ENCODE measurements at regions not wholly inside any gene's neighbourhood (a gene's known extent, or its start where the extent isn't known, plus 50 kb on each side); places are given as distances from the start of the nearest gene placed in this dataset.

GRCh38 chr12:86743875-86744536 lies 487.8 kb upstream of the MGAT4C start:
- no peaks in the 10 kb centered on the region for H3K4me1 ChIP-seq
- ATAC-seq, result no peak
- H3K27me3 ChIP-seq (ENCODE audit: low read depth), result no peaks in the 10 kb centered on the region
- H3K36me3 ChIP-seq, result no peaks in the 10 kb centered on the region
- H3K4me3 ChIP-seq, result no peak overlapping the region
- H3K27ac ChIP-seq, result no peak overlapping the region
- no peaks in the 10 kb centered on the region for H3K9me3 ChIP-seq
- no peak for TF ChIP-seq CTCF (IDR thresholded peaks at IDR 0.05)
- intact Hi-C loops (cut with DNase I), result no loop called here
- DNase-seq, result no peak

DNA sequence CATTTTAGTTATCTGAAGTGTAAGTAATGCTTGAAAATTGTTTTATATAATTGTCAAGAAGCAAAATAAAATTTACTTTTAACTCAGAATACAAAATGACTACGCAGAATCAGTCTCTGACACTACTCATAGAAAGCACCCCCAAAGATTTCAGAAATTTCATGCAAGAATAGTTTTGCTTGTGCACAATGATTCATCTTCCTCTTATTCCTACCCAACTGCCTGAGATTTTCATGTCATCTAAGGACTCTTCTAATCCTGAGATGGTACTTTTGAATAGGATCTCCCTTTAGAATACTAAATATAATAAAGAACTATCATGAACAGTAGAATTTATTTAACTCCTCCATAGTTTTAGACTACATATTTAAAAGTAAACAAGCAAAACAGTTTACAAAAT lies 485.3 kb upstream of the MGAT4C start:
- TF ChIP-seq CTCF (IDR thresholded peaks at IDR 0.05), result no peak
- H3K27me3 ChIP-seq (ENCODE audit: low read depth), result no peaks in the 10 kb centered on the region
- ATAC-seq (no peak), DNase-seq (no peak)
- H3K4me3 ChIP-seq, result no peak overlapping the region
- H3K9me3 ChIP-seq, result no peaks in the 10 kb centered on the region
- no peaks in the 10 kb centered on the region for H3K36me3 ChIP-seq
- no peak overlapping the region for H3K27ac ChIP-seq
- intact Hi-C loops (cut with DNase I), result no loop called here
- no peaks in the 10 kb centered on the region for H3K4me1 ChIP-seq

- intact Hi-C loops (cut with DNase I), result no loop called here
- Histone ChIP-seq H3K36me3 (no peaks in the 10 kb centered on the region), H3K27ac (no peak overlapping the region), H3K4me1 (no peaks in the 10 kb centered on the region), H3K9me3 (no peaks in the 10 kb centered on the region), H3K4me3 (no peak overlapping the region), H3K27me3 (ENCODE audit: low read depth) (no peaks in the 10 kb centered on the region)
- ATAC-seq, result no peak
- no peak for DNase-seq
- no peak for TF ChIP-seq CTCF (IDR thresholded peaks at IDR 0.05)
Measured at GRCh38 chr12:86735851-86736250, 479.7 kb upstream of the MGAT4C start.

GRCh38 chr12:86735072-86735471 lies 478.9 kb upstream of the MGAT4C start:
- intact Hi-C loops (cut with DNase I), result no loop called here
- no peak for TF ChIP-seq CTCF (IDR thresholded peaks at IDR 0.05)
- H3K36me3 ChIP-seq, result no peaks in the 10 kb centered on the region
- no peak for ATAC-seq
- H3K4me3 ChIP-seq, result no peak overlapping the region
- no peaks in the 10 kb centered on the region for H3K4me1 ChIP-seq
- H3K9me3 ChIP-seq, result no peaks in the 10 kb centered on the region
- no peaks in the 10 kb centered on the region for H3K27me3 ChIP-seq (ENCODE audit: low read depth)
- no peak overlapping the region for H3K27ac ChIP-seq
- no peak for DNase-seq

DNA sequence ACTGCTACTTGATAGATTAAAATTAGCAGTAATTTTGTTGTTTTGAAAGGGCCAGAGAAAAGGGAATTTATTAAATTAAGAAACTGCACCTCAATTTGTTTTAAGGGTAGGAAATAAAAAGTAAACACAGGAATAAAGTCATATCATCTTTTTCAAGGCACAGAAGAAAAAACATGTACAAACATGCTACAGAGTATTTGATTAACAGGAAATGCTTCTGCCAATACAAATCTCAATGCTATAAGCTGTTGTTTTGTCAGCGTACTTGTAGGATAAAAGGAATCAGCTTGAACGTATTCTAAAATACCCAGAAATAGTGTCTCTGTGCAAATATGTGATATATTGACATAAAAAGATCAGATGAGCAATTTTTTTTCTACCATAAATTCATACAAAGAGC lies 474.0 kb upstream of the MGAT4C start:
- Histone ChIP-seq H3K27ac (no peak overlapping the region), H3K4me1 (no peaks in the 10 kb centered on the region), H3K27me3 (ENCODE audit: low read depth) (no peaks in the 10 kb centered on the region), H3K4me3 (no peak overlapping the region), H3K36me3 (no peaks in the 10 kb centered on the region), H3K9me3 (no peaks in the 10 kb centered on the region)
- TF ChIP-seq CTCF (IDR thresholded peaks at IDR 0.05), result no peak
- DNase-seq (no peak), ATAC-seq (no peak)
- intact Hi-C loops (cut with DNase I), result no loop called here
